HK-2 (cell line): ENCODE measurements at regions not wholly inside any gene's neighbourhood (a gene's known extent, or its start where the extent isn't known, plus 50 kb on each side); places are given as distances from the start of the nearest gene placed in this dataset.

Experiments
- DNase-seq: peaks from one replicate; pipeline ENCODE4 v3.0.0-alpha.2; 2018; ENCODE audit not compliant: unreplicated experiment

DNA sequence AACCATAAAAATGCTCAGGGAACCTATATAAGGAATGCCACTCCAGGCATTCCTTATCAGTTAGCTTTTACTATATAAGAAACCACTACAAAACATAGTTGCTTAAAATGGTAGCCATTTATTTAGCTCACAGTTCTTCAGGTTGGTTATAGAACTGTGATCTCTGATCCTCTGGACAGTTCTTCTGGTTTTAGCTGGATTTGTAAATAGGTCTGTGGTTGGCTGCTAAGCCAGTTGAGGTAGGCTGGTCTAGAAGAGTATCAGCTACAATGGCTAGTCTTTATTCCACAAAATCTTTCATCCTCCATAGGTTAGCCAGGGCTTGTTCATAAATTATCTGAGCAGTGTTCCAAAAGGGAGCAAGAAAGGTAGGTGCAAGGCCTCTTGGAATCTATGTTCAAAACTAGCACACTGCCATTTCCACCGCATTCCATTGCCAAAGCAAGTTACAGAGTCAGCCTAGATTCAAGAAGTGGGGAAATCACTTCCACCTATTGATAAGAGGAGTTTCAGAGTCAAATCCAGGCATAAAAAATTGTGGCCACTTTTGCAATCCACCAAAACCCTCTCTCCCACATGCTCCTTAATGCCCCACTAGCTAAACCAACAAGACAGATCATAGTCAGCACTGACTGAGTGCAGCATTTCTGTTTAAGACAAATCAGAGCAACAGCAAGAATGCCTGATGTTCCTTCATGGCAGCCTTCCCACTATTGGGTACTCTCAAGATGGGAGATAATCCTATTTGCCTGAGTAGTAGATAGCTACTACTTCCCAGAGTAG lies 146.4 kb downstream of the IRS1 start:
- no peak for DNase-seq

DNA sequence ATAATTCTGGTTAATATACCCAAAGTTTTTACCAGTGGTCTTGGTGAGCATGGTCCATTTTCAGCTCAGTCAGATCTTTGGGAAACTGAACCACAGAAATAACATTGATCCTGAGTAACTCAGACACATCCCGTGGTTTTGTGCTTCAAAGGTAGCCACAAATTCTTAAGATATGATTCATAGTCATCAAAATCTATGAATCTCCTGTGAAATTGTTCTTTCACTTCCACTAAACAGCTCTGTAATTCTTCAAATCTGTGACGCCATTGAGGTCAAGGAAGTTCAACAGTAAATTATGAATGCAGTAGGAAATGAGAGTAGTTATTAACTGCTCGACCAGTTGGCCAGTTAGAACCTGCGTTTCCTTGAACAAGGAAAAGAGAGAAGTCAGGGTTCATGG lies 147.3 kb downstream of the IRS1 start:
- DNase-seq, result no peak

DNA sequence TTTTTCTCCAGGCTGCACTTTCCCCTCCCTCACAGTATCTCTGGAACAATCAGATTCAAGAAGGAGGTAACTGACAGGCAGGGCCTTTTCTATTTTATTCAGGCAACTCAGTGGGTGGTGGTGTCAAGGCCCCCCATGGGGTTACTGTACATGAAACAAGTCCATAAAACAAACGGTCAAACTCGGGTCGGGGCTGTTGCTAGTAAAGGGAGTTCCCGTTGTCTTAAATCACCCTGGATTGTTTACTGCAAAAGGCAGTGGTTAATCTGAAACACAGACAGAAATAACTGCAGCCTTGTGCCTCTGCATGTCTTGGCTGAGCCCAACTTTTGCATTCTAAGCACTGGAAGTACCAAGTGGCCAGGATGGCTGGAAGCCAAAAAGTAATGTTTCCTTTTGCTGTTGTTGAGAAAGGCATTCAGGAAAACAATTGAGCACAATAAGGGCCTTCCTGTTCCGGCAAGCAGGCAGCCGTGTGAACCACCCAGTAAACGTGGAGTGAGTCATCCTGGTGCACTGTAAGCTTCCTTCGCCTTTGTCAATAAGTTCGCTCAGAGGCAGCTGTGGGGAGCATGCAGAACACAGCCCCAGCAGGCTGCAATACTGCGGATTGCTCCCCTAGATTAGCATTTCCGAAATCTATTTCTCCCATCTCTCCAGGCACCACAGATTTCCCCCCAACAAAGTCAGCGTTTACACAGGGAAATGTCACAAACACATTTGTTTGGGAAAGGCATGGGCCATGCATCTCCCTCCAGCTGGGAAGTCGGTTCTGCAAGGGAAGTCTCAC lies 149.6 kb downstream of the IRS1 start:
- DNase-seq, result peak; percentile 75

DNA sequence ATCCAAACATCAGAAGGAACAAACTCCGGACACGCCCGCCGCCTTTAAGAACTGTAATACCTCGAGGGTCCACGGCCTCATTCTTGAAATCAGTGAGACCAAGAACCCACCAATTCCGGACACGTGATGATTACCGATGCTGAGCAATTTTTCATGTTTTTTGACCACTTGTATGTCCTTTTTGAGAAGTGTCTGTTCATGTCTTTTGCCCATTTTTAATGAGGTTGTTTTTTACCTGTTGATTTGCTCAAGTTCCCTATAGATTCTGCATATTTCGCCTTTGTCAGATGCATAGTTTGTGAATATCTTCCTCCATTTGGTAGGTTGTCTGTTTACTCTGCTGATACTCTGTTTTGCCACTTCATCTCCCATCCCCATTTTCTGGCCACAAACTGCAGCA lies 150.4 kb downstream of the IRS1 start:
- no peak for DNase-seq

DNA sequence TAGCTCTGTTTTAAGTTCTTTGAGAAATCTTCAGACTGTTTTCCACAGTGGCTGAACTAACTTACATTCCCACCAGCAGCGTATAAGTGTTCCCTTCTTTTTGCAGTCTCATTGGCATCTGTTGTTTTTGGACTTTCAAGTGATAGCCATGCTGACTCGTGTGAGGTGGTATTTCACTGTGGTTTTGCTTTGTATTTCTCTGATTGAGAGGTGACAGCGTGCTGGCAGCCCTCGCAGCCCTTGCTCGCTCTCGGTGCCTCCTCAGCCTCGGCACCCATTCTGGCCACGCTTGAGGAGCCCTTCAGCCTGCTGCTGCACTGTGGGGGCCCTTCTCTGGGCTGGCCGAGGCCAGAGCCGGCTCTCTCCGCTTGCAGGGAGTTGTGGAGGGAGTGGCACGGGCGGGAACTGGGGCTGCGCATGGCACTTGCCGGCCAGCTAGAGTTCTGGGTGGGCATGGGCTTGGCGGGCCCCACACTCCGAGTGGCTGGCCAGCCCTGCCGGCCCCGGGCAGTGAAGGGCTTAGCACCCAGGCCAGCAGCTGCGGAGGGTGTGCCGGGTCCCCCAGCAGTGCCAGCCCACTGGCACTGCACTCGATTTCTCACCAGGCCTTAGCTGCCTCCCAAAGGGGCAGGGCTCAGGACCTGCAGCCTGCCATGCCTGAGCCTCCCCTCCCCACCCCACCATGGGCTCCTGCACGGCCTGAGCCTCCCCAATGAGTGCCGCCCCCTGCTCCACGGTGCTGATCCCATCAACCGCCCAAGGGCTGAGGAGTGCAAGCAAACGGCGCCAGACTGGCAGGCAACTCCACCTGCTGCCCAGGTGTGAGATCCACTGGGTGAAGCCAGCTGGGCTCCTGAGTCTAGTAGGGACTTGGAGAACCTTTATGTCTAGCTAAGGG lies 151.8 kb downstream of the IRS1 start:
- DNase-seq, result no peak

DNA sequence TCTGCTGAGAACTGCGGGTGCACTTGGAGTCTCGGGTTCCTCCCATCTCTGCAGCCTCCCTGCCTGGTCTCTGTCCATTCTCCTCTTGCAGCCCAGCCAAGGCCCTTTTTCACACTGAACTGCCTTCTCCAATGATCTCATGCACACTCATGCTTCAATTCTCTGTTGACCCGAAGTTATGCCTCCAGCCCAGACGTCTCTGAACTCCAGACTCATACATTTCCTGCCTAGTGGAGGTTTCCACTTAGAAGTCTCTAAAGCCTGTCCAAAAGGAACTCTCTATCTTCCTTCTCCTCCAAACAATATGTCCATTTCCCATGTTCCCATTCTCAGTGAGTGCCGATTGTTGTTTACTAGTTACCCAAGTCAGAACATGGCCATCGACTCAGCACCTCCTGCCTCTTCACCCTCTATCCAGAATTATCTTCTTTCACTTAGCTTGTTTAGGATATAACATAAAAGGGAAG lies 155.2 kb downstream of the IRS1 start:
- DNase-seq, result no peak

DNA sequence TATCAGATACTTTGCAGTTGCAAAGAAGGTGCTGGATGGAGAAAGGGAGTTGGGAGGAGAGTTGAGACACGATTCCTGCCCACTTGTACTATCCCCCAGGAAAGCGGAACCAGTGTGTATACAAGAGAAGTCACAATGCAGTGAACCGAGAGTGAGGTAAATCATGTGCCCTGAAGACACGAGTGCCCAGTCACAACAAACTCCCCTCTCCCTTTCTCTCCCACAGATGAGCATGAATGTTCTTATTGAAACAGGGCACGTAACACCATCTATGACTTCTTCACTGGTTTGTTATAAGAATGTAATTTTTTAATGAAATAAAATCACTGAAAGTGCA lies 155.7 kb downstream of the IRS1 start:
- DNase-seq, result no peak

DNA sequence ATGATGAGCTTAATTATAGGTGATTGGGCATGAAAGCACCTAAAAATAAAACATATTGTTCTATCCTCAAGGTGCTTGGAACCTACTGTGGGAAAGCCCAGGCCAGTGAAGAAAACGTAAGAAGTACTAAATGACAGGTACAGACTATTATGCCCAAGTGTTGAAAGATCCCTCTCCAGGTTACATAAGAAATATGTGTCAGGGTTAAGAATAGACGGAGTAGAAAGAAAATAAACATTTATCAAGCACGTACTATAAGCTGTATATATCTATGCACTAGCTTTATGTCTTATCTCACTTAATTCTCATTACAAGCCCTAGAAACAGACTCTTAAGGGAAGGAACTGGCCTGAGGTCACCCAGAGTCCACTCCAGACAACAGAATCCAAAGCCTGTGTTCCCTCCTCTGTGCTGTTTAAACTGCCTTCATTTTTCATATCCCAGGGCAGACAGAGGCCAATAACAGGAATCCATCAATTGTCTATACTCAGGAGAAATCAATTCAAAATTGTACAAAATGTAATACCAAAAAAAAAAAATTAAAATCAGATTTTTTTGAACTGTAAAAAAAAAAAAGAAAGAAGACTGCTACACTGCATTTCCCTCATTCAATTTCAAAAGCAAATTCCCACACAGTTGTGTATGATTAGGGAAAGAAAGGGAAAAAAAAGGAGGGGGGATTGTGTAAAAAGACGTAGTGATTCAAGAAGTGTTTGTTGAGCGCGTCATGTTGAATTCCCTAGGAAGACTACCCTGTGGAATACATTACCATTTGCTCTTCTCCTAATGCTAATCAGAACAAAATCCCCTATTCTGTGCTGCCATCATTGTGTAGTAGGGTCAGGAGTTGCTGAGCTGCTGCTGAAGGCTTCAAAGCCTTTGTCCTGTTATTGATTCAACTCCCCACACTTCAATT lies 156.3 kb downstream of the IRS1 start:
- no peak for DNase-seq

DNA sequence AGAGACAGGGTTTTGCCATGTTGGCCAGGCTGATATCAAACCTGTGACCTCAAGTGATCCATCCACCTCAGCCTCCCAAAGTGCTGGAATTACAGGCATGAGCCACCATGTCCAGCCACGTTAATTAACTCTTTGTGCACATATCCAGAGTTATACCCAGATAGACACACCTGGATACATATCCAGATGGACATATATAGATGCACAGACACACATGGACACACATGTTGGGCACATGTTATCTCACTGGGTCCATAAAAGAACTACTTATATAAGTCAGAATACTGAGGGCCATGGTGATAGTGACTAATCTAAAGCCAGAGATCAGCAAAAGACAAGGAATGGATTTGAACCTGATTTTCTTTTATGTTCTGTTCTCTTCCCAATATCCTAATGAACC lies 158.6 kb downstream of the IRS1 start:
- no peak for DNase-seq

DNA sequence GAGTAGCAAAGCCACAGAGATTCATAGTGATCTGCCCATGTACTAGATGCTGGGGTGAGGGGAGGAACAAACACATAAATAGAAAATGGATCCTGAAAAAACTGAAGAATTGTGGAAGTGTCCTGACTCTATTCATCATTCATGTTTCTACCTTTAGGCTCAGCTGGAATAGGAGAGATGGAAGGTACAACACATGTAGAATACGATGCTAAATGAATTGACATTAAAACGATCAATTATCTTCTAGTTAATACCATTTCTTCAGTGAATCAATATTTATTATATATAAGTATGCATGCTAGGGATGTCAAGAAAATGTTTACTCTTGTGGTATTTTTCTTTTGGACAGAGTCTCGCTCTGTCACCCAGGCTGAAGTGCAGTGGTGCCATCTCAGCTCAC lies 159.1 kb downstream of the IRS1 start:
- DNase-seq, result no peak

DNA sequence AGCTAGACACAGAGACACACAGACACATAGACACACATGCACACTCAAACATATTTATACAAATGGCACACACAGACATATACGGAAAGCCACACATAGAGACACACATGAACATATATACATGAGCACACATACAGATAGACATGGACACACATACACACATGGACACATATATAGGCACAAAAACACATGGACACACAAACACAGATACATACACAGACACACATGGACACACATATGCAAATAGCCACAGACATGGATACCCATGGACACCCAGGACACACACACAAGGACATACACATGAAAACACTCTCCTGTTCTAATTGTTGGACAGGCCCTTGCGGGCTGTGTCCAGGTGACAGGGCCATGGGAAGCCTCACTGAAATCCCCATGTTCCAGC lies 160.1 kb downstream of the IRS1 start:
- no peak for DNase-seq

DNA sequence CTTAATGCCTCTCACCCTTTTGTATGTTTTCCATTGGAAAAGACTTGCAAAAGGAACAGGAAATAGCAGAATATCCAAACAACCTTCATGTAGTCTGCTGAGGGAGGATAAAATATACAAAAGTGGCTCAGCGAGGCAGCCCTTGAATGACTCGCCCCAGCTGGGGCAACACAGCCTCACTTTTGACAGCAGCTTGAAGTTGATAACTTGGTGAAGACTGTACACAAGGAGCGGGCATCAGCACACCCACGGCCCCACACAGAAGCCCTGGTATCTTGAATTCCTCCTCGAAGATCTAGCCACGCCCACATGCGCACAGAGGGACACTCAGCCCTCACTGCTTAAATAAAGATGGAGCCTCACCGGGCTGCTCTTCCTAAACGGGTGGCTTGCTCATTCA lies 161.0 kb downstream of the IRS1 start:
- DNase-seq, result no peak

DNA sequence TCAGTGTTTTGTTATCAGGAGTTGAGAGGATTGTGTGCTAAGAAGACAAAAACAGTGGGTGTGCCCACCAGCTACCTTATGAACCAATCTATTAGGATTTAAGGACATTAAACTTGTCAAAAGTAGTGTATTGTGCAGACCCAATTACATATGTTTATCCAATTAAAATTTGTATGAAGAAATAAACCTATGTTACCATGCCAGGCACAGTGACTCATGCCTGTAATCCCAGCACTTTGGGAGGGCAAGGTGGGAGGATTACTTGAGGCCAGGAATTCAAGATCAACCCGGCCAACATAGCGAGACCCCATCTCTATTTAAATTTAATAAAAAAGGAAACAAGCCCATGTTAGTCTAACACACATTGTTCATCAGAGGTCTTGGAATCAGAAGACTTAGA lies 162.2 kb downstream of the IRS1 start:
- DNase-seq, result no peak

DNA sequence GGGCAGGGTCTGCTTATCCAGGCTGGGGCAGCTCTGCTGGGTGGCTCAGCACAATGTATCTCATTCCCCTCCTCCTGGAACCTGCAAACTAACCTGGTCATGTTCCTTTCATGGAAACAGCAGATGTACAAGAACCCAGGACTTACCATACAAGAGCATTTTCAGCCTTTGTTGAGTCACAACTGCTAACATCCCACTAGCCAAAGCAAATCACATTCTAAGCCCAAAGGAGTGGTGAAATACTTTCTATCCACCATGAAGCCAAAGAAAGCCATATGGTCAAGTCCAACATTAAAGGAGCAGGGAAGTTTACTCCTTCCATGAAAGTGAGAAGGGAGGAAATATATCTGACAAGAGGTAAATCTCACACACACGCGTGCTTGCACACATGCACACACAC lies 163.0 kb downstream of the IRS1 start:
- DNase-seq, result no peak

DNA sequence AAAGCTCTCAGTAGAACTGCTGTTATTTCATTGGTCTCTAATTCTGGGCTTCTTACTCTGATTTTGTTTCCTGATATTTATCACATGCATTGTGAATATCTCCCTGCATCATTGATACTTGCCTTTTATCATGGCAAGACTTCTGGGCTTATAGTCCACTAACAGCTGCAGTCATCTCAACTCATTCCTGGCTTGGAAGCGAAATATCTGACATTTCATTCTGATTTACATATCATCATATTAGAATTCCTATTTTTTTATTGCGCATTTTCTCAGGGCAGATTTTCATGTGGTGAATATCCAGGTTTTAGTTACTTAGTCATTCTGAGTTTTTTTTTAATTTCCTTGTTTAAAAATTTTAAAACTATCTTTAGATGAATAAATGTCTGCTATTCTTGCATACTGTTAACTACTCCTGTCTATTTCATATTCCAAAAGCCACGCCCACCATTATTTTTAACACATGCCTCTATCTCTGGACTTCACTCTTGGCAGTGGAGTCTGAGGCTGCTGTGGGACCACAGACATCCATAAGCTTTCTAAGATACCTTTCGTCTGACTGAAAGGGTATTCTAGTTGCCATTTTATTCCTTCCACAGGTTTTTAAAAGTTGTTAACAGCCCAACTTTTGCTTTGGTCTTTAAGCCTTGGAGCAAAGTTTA lies 164.5 kb downstream of the IRS1 start:
- no peak for DNase-seq

DNA sequence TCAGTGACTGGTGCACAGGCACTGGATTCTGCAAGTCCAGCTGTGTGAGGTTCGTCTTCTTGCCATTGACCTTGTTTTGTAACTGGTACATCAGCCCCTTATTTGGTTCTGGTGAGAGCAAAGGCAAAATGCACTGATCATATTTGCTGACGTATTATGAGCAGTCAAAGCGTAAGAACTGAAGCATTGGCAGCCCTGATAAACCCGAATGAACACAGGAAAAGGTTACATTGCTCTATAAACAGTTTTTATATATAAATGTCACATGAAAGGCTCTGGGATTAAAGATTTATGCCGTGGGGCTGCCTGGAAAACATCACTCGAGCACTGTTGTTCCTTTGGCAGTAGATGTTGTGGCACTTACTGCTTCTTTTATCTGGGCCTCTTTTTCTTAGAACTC lies 167.9 kb downstream of the IRS1 start:
- no peak for DNase-seq

DNA sequence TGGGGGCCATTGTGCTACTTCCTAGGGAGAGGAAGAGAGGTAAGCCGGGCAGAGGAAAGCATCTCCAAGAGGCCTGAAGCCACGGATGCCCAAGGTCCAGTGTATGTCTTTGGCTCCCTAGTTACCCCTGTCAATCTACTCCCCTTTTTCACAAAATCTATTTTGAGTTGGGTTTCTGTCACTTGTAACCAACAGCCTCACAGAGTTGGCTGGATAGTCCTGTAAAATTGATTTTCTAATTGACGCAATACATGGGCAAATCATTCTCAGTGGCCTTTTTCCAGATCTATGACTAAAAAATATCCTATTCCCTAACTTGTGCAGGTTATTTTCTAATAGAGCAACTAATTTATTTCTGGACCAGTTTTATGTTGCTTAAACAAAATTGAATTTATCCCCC lies 168.4 kb downstream of the IRS1 start:
- no peak for DNase-seq

DNA sequence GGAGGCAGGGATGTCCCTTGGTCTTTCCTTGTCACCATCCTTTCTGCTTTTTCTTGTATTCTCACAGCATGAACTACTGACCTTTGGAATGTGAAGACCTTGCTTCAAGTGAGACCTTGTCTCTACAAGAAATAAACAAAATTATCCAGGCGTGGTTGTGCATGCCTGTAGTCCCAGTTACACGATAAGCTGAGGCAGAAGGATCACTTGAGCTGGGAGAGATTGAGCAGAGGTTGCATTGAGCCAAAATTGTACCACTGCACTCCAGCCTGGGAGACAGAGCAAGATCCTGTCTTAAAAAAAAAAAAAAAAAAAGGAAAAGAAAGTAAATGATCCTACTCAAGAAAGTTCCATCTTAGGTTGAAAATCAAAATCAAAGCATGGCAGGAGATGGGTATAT lies 173.7 kb downstream of the IRS1 start:
- no peak for DNase-seq

DNA sequence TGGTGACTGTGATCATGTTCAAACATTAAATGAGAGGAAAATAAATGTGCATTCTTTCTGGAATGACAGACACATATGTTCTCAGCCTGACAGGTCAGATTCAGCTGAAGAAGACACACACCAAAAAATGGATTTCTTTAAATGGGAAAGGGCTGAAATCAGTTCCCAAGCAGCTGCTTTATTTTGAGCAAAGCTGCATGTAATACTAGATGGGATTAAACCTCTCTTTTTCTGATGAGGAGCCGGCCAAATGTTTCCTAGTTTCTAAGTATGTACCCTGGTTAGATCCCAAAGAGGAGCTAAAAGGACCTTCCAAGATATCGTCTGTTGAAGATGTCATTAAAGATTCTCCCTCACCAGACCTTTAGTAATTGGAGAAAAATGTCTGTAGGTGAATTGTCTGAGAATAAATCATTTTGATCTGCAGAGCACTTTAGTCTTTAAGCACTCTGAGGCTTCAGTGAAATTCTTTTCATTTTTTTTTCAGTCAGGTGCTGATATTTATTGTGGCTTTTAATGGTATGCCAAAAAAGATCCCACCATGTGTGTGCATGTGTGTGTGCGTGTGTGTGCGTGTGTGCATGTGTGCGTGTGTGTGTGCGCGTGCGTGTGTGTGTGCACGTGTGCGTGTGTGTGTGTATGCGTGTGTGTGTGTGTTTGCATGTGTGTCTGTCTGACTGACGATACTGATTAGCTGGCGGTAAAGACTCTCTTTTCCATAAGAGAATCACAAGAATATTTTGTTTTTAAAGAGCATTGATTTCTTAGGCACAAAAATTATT lies 175.8 kb downstream of the IRS1 start:
- no peak for DNase-seq

DNA sequence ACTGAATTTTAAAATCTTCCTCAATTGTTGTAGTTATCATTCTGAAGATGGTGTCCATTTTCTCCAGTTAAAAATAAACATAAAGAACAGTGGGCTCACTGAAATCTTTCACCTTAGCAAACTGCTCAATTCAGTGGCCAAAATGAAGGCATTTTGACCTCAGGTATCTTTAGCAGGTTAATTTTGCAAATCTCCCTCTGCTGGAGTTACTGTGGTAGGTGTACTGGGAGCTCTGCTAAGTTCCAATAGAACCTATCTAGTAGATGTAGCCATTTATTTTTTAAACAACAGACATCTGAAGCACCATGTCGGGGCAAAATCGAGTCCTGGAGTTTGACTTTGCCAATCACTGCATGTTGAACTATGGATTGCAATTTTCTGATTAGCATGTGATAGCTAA lies 177.1 kb downstream of the IRS1 start:
- DNase-seq, result no peak
